ENCODE measurements at regions not wholly inside any gene's neighbourhood (a gene's known extent, or its start where the extent isn't known, plus 50 kb on each side); places are given as distances from the start of the nearest gene placed in this dataset.

- no peak for TF ChIP-seq POLR2AphosphoS5 (IDR thresholded peaks at IDR 0.05; ENCODE audit: low read depth, low read length)
- no peak for TF ChIP-seq TAF1 (IDR thresholded peaks at IDR 0.05; ENCODE audit: borderline replicate concordance, insufficient read depth, low read length)
- TF ChIP-seq SIN3A (IDR thresholded peaks at IDR 0.05; ENCODE audit: borderline replicate concordance, insufficient read depth, low read length), result no peak
These were observed 493.5 kb downstream of the IRX1 start for GRCh38 chr5:4089087-4089486.

GRCh38 chr5:4093236-4093635 lies 497.6 kb downstream of the IRX1 start:
- TF ChIP-seq FOXP2 (optimal IDR thresholded peaks at IDR 0.05; ENCODE audit: borderline replicate concordance, extremely low read depth, extremely low read length, insufficient read depth) (no peak), SIN3A (IDR thresholded peaks at IDR 0.05; ENCODE audit: borderline replicate concordance, insufficient read depth, low read length) (no peak), POLR2AphosphoS5 (IDR thresholded peaks at IDR 0.05; ENCODE audit: low read depth, low read length) (no peak), TAF1 (IDR thresholded peaks at IDR 0.05; ENCODE audit: borderline replicate concordance, insufficient read depth, low read length) (no peak), REST (IDR thresholded peaks at IDR 0.05; ENCODE audit: insufficient read depth in 1 of 2, low read depth in 2 of 2, low read length in 2 of 2) (no peak)

- TF ChIP-seq TAF1 (IDR thresholded peaks at IDR 0.05; ENCODE audit: borderline replicate concordance, insufficient read depth, low read length), result no peak
- TF ChIP-seq REST (IDR thresholded peaks at IDR 0.05; ENCODE audit: insufficient read depth in 1 of 2, low read depth in 2 of 2, low read length in 2 of 2), result no peak
These were observed 498.3 kb downstream of the IRX1 start for GRCh38 chr5:4093970-4094369.

- TF ChIP-seq POLR2AphosphoS5 (IDR thresholded peaks at IDR 0.05; ENCODE audit: low read depth, low read length) (no peak), FOXP2 (optimal IDR thresholded peaks at IDR 0.05; ENCODE audit: borderline replicate concordance, extremely low read depth, extremely low read length, insufficient read depth) (no peak), TAF1 (IDR thresholded peaks at IDR 0.05; ENCODE audit: borderline replicate concordance, insufficient read depth, low read length) (no peak), REST (IDR thresholded peaks at IDR 0.05; ENCODE audit: insufficient read depth in 1 of 2, low read depth in 2 of 2, low read length in 2 of 2) (no peak), SIN3A (IDR thresholded peaks at IDR 0.05; ENCODE audit: borderline replicate concordance, insufficient read depth, low read length) (no peak)
These were observed 500.4 kb downstream of the IRX1 start for GRCh38 chr5:4095918-4096630.

- TF ChIP-seq REST (IDR thresholded peaks at IDR 0.05; ENCODE audit: insufficient read depth in 1 of 2, low read depth in 2 of 2, low read length in 2 of 2) (no peak), SIN3A (IDR thresholded peaks at IDR 0.05; ENCODE audit: borderline replicate concordance, insufficient read depth, low read length) (no peak), TAF1 (IDR thresholded peaks at IDR 0.05; ENCODE audit: borderline replicate concordance, insufficient read depth, low read length) (no peak), FOXP2 (optimal IDR thresholded peaks at IDR 0.05; ENCODE audit: borderline replicate concordance, extremely low read depth, extremely low read length, insufficient read depth) (no peak), POLR2AphosphoS5 (IDR thresholded peaks at IDR 0.05; ENCODE audit: low read depth, low read length) (no peak)
These were observed 501.6 kb downstream of the IRX1 start for GRCh38 chr5:4097199-4097598.

Measured in PFSK-1 (cell line).